ENCODE measurements at regions not wholly inside any gene's neighbourhood (a gene's known extent, or its start where the extent isn't known, plus 50 kb on each side); places are given as distances from the start of the nearest gene placed in this dataset.

DNA sequence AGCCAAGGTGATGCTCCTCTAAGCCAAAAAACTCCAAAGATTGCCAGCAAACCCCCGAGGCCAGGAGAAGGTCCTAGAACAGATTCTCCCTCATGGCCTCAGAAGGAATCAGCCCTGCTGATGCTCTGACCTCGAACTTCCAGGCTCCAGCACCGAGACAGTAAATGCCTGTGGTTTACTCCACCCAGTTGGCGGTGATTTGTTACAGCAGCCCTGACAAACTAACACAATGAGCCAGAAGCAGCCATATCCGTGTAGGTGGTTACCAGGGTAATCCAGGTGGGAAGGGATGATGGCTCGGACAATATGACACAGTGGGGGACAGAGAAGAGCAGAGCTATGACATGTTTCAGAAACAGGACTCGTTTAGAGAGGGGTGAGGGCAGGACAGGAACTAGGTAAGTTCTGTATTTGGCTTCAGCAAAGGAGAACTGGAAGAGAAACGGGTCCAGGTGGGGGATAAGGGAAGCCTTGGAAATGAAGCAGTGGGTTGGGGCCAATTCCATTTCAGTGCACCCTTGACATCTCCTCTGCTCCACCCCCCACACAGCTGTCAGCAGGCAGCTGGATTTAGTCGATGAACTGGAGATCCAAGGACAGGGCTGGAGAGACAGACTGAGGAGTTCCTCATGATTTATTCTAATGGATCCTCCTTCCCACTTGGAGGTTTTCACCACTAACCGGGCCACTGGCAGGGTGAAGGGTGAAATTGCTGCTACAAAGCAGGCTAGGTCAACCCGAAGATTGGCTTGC, 179.7 kb upstream of the SH3BP4 start:
- no peak overlapping the region for H3K27ac ChIP-seq (ENCODE audit: low read length)
- no peak overlapping the region for H3K4me3 ChIP-seq (ENCODE audit: low read depth in 1 of 2, low read length in 2 of 2)
- no peaks in the 10 kb centered on the region for H3K9me3 ChIP-seq (ENCODE audit: control insufficient read depth in 1 of 2, low read length in 2 of 2)
- H3K4me1 ChIP-seq (ENCODE audit: control insufficient read depth in 1 of 2, insufficient read depth in 2 of 2, low read length in 2 of 2) = no peaks in the 10 kb centered on the region
- no peaks in the 10 kb centered on the region for H3K27me3 ChIP-seq (ENCODE audit: low read depth, low read length)
- no peaks in the 10 kb centered on the region for H3K36me3 ChIP-seq (ENCODE audit: control insufficient read depth in 1 of 2, insufficient read depth in 2 of 2, low read length in 2 of 2)

DNA sequence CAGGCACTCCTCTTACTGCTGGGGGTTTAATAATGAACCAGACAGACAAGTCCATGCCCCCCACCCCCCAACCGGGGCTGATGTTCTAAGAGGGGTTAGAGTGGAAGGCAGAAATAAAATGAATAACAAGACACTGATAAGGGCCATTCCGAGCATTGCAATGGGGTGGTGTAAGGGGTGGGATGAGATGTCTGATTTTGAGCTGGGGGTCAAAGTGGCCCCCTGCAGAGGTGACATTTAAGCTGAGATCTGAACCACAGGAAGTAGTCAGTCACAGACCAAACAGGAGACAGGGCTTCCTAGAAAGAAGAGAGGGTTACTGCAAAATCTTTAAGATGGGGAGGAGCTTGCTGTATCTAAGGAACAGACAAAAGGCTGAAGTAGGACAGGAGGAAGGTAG, 180.6 kb upstream of the SH3BP4 start:
- no peak overlapping the region for H3K4me3 ChIP-seq (ENCODE audit: low read depth in 1 of 2, low read length in 2 of 2)
- H3K4me1 ChIP-seq (ENCODE audit: control insufficient read depth in 1 of 2, insufficient read depth in 2 of 2, low read length in 2 of 2) = no peaks in the 10 kb centered on the region
- H3K36me3 ChIP-seq (ENCODE audit: control insufficient read depth in 1 of 2, insufficient read depth in 2 of 2, low read length in 2 of 2) = no peaks in the 10 kb centered on the region
- no peak overlapping the region for H3K27ac ChIP-seq (ENCODE audit: low read length)
- H3K27me3 ChIP-seq (ENCODE audit: low read depth, low read length) = no peaks in the 10 kb centered on the region
- H3K9me3 ChIP-seq (ENCODE audit: control insufficient read depth in 1 of 2, low read length in 2 of 2) = no peaks in the 10 kb centered on the region

DNA sequence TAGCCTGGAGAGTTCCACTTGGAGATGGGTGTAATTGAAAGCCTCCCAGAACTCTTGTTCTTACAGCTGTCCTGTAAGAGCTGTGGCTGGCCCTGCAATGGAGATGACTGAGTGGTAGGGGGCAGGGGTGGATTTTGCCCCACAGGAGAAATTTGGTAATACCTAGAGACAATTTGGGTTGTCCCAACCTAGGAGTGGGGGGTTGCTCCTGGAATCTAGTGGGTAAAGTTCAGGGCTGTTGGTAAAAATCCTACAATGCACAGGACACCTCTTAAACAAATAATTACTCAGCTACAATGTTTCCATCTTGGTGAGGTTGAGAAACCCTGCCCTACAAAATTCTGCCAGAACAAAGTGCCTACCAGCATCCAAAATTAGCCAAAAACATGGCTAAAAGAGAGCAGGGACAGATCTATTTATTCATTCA, 181.1 kb upstream of the SH3BP4 start:
- H3K9me3 ChIP-seq (ENCODE audit: control insufficient read depth in 1 of 2, low read length in 2 of 2) = no peaks in the 10 kb centered on the region
- H3K36me3 ChIP-seq (ENCODE audit: control insufficient read depth in 1 of 2, insufficient read depth in 2 of 2, low read length in 2 of 2) = no peaks in the 10 kb centered on the region
- no peak overlapping the region for H3K27ac ChIP-seq (ENCODE audit: low read length)
- H3K4me1 ChIP-seq (ENCODE audit: control insufficient read depth in 1 of 2, insufficient read depth in 2 of 2, low read length in 2 of 2) = no peaks in the 10 kb centered on the region
- H3K4me3 ChIP-seq (ENCODE audit: low read depth in 1 of 2, low read length in 2 of 2) = no peak overlapping the region
- H3K27me3 ChIP-seq (ENCODE audit: low read depth, low read length) = no peaks in the 10 kb centered on the region

DNA sequence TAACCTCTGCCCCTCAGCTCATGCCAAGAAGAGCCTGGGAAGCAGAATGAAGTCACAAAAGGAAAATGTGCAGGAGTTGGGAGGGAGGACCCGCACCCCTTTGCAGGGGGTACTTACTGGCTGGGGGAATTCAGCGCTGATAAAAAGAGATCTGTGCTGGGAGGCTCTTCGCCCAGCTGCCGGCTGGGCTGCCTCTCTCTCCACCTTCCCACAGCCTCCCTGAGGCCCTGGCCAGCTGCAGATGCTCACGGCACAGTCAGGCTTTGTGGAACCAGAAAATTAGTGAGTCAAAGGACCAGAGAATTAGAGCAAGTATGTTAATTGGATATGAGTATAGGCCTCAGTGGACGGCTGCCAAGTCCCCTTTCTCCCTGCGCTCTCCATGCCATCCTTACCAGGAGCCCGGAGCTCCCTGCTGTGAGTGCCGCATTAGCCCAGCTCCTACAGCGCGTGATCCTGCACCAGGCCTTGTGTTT, 181.7 kb upstream of the SH3BP4 start:
- Histone ChIP-seq H3K9me3 (ENCODE audit: control insufficient read depth in 1 of 2, low read length in 2 of 2) (no peaks in the 10 kb centered on the region), H3K4me1 (ENCODE audit: control insufficient read depth in 1 of 2, insufficient read depth in 2 of 2, low read length in 2 of 2) (no peaks in the 10 kb centered on the region), H3K4me3 (ENCODE audit: low read depth in 1 of 2, low read length in 2 of 2) (no peak overlapping the region), H3K27me3 (ENCODE audit: low read depth, low read length) (no peaks in the 10 kb centered on the region), H3K36me3 (ENCODE audit: control insufficient read depth in 1 of 2, insufficient read depth in 2 of 2, low read length in 2 of 2) (no peaks in the 10 kb centered on the region), H3K27ac (ENCODE audit: low read length) (no peak overlapping the region)

DNA sequence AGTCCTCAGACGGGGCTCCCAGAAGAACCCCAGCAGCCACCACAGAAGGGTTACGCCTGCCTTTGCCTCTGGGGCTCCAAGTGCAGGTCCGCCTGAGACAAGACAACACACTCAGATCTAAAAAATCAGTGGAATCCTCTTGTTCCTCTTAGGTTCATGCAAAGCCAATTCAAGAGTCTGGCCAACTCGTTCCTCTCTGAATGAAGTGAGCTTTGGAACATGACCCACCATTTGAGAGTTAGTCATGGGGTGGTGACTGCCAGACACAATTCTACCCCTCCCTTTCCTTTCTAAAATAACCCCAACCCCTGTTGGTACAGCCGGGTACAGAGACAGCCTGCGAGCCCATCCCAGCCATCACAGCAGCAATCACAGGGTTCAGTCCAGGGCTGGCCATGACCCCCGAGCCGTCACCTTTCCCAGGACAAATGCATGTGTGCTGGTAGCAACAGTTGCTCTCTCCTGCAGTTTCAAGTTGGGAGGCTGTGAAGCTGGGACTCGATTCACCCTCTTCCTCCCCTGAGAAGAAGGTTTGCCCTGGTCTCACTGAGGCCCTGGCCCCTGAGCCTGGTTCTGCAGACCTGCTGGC, 183.1 kb upstream of the SH3BP4 start:
- Histone ChIP-seq H3K27me3 (ENCODE audit: low read depth, low read length) (no peaks in the 10 kb centered on the region), H3K4me1 (ENCODE audit: control insufficient read depth in 1 of 2, insufficient read depth in 2 of 2, low read length in 2 of 2) (no peaks in the 10 kb centered on the region), H3K4me3 (ENCODE audit: low read depth in 1 of 2, low read length in 2 of 2) (no peak overlapping the region), H3K27ac (ENCODE audit: low read length) (no peak overlapping the region), H3K36me3 (ENCODE audit: control insufficient read depth in 1 of 2, insufficient read depth in 2 of 2, low read length in 2 of 2) (no peaks in the 10 kb centered on the region), H3K9me3 (ENCODE audit: control insufficient read depth in 1 of 2, low read length in 2 of 2) (no peaks in the 10 kb centered on the region)

DNA sequence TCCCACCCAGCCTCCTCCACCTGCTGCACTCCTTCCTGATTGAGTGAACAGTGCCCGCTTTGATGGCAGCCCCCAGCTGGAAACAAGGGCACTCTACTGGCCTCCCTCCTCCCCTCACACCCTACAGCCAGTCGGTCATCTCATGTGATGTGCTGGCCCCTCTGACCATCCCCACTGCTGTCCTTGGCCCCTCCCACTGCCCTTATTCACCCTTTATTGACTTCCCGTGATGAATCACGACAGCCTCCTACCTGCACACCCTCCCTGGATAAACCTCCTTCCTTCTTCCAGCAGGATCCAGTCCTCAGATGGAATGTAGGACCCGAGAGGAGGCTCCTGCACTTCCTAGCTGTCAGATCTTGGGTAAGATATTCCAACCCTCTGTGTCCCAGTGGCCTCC, 186.5 kb upstream of the SH3BP4 start:
- Histone ChIP-seq H3K4me1 (ENCODE audit: control insufficient read depth in 1 of 2, insufficient read depth in 2 of 2, low read length in 2 of 2) (peaks cover 0 to 4% of the 10 kb centered on the region in 2 donors), H3K4me3 (ENCODE audit: low read depth in 1 of 2, low read length in 2 of 2) (no peak overlapping the region), H3K27ac (ENCODE audit: low read length) (no peak overlapping the region), H3K36me3 (ENCODE audit: control insufficient read depth in 1 of 2, insufficient read depth in 2 of 2, low read length in 2 of 2) (no peaks in the 10 kb centered on the region), H3K9me3 (ENCODE audit: control insufficient read depth in 1 of 2, low read length in 2 of 2) (peaks cover 6 to 8% of the 10 kb centered on the region in 2 donors), H3K27me3 (ENCODE audit: low read depth, low read length) (no peaks in the 10 kb centered on the region)

DNA sequence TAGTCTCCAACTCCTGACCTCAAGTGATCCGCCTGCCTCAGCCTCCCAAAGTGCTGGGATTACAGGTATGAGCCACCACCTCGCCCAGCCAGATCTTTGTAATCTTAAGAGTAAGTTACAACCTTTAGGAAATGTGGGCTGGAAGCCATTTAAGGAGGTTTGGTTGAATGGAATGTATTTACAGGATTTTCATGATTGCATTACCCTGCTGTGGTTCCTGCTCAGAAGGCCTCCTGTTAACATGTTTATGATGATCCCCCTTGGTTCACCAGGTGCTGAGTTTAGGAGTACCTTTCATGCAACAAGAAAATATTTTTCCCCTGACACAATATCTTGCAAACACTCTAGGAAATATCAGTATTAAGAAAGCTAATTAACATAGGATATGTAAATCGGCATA, 187.4 kb upstream of the SH3BP4 start:
- Histone ChIP-seq H3K36me3 (ENCODE audit: control insufficient read depth in 1 of 2, insufficient read depth in 2 of 2, low read length in 2 of 2) (no peaks in the 10 kb centered on the region), H3K27ac (ENCODE audit: low read length) (no peak overlapping the region), H3K9me3 (ENCODE audit: control insufficient read depth in 1 of 2, low read length in 2 of 2) (peaks cover 8 to 11% of the 10 kb centered on the region in 2 donors), H3K4me3 (ENCODE audit: low read depth in 1 of 2, low read length in 2 of 2) (no peak overlapping the region), H3K27me3 (ENCODE audit: low read depth, low read length) (no peaks in the 10 kb centered on the region), H3K4me1 (ENCODE audit: control insufficient read depth in 1 of 2, insufficient read depth in 2 of 2, low read length in 2 of 2) (peaks cover 0 to 4% of the 10 kb centered on the region in 2 donors)

DNA sequence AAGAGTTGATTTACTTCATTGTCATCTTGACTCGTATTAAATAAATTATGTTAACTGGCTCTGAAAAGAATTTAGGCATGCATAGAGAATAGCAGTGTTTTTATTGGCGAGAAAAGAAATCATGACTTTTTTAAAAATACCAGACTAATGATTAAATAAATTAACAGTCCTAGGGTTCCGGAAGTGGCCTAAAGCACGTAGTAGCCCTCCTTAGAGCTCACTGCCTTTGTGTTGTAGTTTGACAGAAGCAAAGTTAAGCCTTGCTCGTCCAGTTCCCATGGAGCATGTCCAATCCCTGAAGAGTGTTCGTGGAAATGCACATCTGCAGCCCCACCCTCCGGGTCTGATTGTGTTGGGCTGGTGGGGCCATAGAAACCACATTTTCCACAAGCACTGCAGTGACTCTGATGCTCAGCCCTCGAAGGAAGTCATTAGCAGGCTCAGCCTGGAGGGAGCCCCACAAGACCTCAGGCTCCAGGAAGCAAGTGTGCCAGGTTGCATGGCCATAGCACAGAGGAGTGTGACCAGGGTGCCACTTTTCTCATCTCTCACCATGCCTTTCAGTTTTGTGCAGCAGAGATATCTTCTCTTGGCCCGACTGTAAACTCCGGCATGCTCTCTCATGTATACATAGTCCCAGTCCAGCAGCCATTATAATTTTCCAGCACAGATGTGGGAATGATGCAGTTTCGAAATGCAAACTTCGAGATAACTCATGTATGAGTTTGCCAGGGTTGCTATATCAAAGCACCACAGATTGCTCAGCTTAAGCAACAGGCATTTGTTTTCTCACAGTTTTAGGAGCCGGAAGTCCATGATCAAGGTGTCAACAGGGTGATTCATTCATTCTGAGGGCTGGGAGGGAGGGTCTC, 188.6 kb upstream of the SH3BP4 start:
- H3K27me3 ChIP-seq (ENCODE audit: low read depth, low read length) = no peaks in the 10 kb centered on the region
- no peak overlapping the region for H3K4me3 ChIP-seq (ENCODE audit: low read depth in 1 of 2, low read length in 2 of 2)
- peaks cover 0 to 4% of the 10 kb centered on the region in 2 donors for H3K4me1 ChIP-seq (ENCODE audit: control insufficient read depth in 1 of 2, insufficient read depth in 2 of 2, low read length in 2 of 2)
- no peak overlapping the region for H3K27ac ChIP-seq (ENCODE audit: low read length)
- H3K9me3 ChIP-seq (ENCODE audit: control insufficient read depth in 1 of 2, low read length in 2 of 2) = peaks cover 8 to 11% of the 10 kb centered on the region in 2 donors
- H3K36me3 ChIP-seq (ENCODE audit: control insufficient read depth in 1 of 2, insufficient read depth in 2 of 2, low read length in 2 of 2) = no peaks in the 10 kb centered on the region

DNA sequence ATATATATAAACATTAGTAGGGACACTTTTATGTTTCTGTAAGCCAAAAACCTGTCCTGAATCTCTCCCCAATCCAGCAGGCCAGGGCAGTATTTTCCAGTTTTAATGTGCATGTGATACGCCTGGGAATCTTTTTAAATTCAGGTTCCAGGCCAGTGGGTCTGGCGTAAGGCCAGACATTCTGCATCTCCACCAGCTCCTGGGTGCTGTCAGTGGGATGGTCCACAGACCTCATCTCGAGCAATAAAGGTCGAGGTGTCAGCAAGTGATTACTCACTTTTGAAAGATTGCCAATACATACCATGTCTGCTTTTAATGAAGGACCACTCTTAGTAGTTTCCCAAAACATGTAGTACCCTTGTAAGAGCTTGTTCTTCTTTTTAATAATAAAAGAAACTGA, 189.9 kb upstream of the SH3BP4 start:
- Histone ChIP-seq H3K4me3 (ENCODE audit: low read depth in 1 of 2, low read length in 2 of 2) (no peak overlapping the region), H3K9me3 (ENCODE audit: control insufficient read depth in 1 of 2, low read length in 2 of 2) (peaks cover 8 to 11% of the 10 kb centered on the region in 2 donors), H3K27me3 (ENCODE audit: low read depth, low read length) (no peaks in the 10 kb centered on the region), H3K27ac (ENCODE audit: low read length) (no peak overlapping the region), H3K36me3 (ENCODE audit: control insufficient read depth in 1 of 2, insufficient read depth in 2 of 2, low read length in 2 of 2) (no peaks in the 10 kb centered on the region), H3K4me1 (ENCODE audit: control insufficient read depth in 1 of 2, insufficient read depth in 2 of 2, low read length in 2 of 2) (peaks cover 0 to 4% of the 10 kb centered on the region in 2 donors)

DNA sequence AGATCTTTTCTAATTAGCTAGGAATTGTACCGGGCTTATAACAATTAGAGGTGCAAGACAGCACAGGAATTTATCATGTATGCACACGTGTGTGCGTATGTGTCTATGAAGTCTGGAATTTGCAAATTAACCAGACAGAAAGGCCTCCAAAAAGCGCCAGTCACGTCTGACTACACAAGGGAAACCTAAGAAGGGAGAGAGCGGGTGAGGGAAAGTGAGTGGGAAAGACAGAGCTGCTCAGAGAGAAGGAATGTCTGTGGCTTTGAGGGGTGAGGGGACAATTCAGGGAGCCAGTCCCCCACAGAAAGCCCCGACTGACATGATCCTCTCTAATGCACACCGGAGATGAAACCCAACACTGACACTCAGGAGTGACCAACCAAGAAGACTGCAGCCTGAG, 197.7 kb upstream of the SH3BP4 start:
- Histone ChIP-seq H3K4me3 (ENCODE audit: low read depth in 1 of 2, low read length in 2 of 2) (no peak overlapping the region), H3K36me3 (ENCODE audit: control insufficient read depth in 1 of 2, insufficient read depth in 2 of 2, low read length in 2 of 2) (no peaks in the 10 kb centered on the region), H3K9me3 (ENCODE audit: control insufficient read depth in 1 of 2, low read length in 2 of 2) (no peaks in the 10 kb centered on the region), H3K27ac (ENCODE audit: low read length) (no peak overlapping the region), H3K27me3 (ENCODE audit: low read depth, low read length) (no peaks in the 10 kb centered on the region), H3K4me1 (ENCODE audit: control insufficient read depth in 1 of 2, insufficient read depth in 2 of 2, low read length in 2 of 2) (no peaks in the 10 kb centered on the region)

DNA sequence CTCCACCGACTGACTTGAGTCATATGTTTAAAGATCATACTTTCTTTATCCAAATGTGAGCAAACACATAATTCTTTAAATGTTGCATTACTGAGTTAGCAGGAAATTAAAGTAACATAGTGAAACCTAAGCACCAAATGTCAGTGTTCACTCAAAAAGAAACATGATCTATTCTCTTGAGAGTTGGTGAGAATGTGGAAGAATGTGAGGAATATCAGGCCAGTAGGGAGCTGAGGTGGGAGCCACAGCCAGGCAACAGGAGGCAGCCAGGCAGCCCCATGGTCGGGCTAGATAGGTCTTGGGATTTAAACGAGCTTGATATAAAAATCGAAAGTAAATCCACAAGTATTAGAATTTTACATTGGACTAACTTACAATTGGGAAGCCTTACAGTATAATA, 198.1 kb upstream of the SH3BP4 start:
- H3K4me1 ChIP-seq (ENCODE audit: control insufficient read depth in 1 of 2, insufficient read depth in 2 of 2, low read length in 2 of 2) = no peaks in the 10 kb centered on the region
- H3K4me3 ChIP-seq (ENCODE audit: low read depth in 1 of 2, low read length in 2 of 2) = no peak overlapping the region
- no peaks in the 10 kb centered on the region for H3K27me3 ChIP-seq (ENCODE audit: low read depth, low read length)
- H3K36me3 ChIP-seq (ENCODE audit: control insufficient read depth in 1 of 2, insufficient read depth in 2 of 2, low read length in 2 of 2) = no peaks in the 10 kb centered on the region
- no peak overlapping the region for H3K27ac ChIP-seq (ENCODE audit: low read length)
- H3K9me3 ChIP-seq (ENCODE audit: control insufficient read depth in 1 of 2, low read length in 2 of 2) = no peaks in the 10 kb centered on the region
